PC-3 (cell line): ENCODE measurements at regions not wholly inside any gene's neighbourhood (a gene's known extent, or its start where the extent isn't known, plus 50 kb on each side); places are given as distances from the start of the nearest gene placed in this dataset.

Source experiments
- ATAC-seq: fragments of 200-7000 bp; cut with Tn5 transposase; 2 replicates; pipeline ENCODE4 v1.9.1; 2020; ENCODE audit warnings: mild to moderate bottlenecking, moderate library complexity
- BruUV-seq: library from RNA; stranded (reverse); fragments of 400-500 nt; replicated peaks from 2 replicates; lab custom pipeline; 2021; lab: Mats Ljungman, UMichigan
- CTCF ChIA-PET: fragments of 300-600 bp; sonication (Branson Sonifier 250); formaldehyde crosslinking; loops from one replicate; lab custom pipeline; 2022; ENCODE audit warnings: antibody characterized with exemption; lab: Charles Lee
- POLR2A ChIA-PET: fragments of 300-600 bp; sonication (Branson Sonifier 250); formaldehyde crosslinking; loops from one replicate; lab custom pipeline; 2022; ENCODE audit warnings: antibody characterized with exemption; ENCODE audit not compliant: unreplicated experiment; lab: Charles Lee
- DNase-seq: peaks from one replicate; pipeline ENCODE4 v3.0.0-alpha.2; 2015
- H2AFZ ChIP-seq: fragments of 300-600 bp; sonication (generic); 2 replicates; pipeline ENCODE4 v1.6.0; 2016; ENCODE audit warnings: antibody characterized with exemption, low read length
- H3F3A ChIP-seq: fragments of 300-600 bp; sonication (generic); one replicate; pipeline ENCODE4 v1.6.0; 2017; ENCODE audit warnings: antibody characterized with exemption, low read length, control low read depth, mild to moderate bottlenecking; ENCODE audit not compliant: unreplicated experiment
- H3K27ac ChIP-seq: fragments of 300-600 bp; sonication (generic); 2 replicates; pipeline ENCODE4 v1.5.1; 2016; ENCODE audit warnings: mild to moderate bottlenecking, low read length
- H3K27me3 ChIP-seq: fragments of 300-600 bp; sonication (generic); 2 replicates; pipeline ENCODE4 v1.6.1; 2016; ENCODE audit warnings: low read length, mixed read lengths
- H3K36me3 ChIP-seq: fragments of 300-600 bp; sonication (generic); 2 replicates; pipeline ENCODE4 v1.6.1; 2016; ENCODE audit warnings: low read depth, mixed run types, low read length, mixed read lengths
- H3K4me1 ChIP-seq: fragments of 300-600 bp; sonication (generic); 2 replicates; pipeline ENCODE4 v1.5.1; 2016; ENCODE audit warnings: low read length; ENCODE audit not compliant: insufficient read depth
- H3K4me2 ChIP-seq: fragments of 300-600 bp; sonication (generic); 2 replicates; pipeline ENCODE4 v1.6.0; 2016; ENCODE audit warnings: low read length
- H3K4me3 ChIP-seq: fragments of 300-600 bp; sonication (generic); 2 replicates; pipeline ENCODE4 v1.5.1; 2016; ENCODE audit warnings: mild to moderate bottlenecking, low read length, mixed read lengths
- H3K79me2 ChIP-seq: fragments of 300-600 bp; sonication (generic); 2 replicates; pipeline ENCODE4 v1.6.1; 2017; ENCODE audit warnings: low read length, mixed read lengths
- H3K9ac ChIP-seq: fragments of 300-600 bp; sonication (generic); 2 replicates; pipeline ENCODE4 v1.6.0; 2016; ENCODE audit warnings: mild to moderate bottlenecking, low read length
- H3K9me2 ChIP-seq: fragments of 300-600 bp; sonication (generic); replicated peaks from 2 replicates; pipeline ENCODE4 v1.6.1; 2016; ENCODE audit warnings: mixed run types, low read length, mixed read lengths
- H3K9me3 ChIP-seq: fragments of 300-600 bp; sonication (generic); 2 replicates; pipeline ENCODE4 v1.6.1; 2016; ENCODE audit warnings: low read length, mixed read lengths
- H4K20me1 ChIP-seq: fragments of 300-600 bp; sonication (generic); 2 replicates; pipeline ENCODE4 v1.6.1; 2016; ENCODE audit warnings: low read length, mixed read lengths
- EZH2 ChIP-seq: fragments of 300-600 bp; sonication (generic); IDR thresholded peaks from one replicate; pipeline ENCODE4 v1.6.1; 2017; ENCODE audit warnings: antibody characterized with exemption, mild to moderate bottlenecking, low read length; ENCODE audit not compliant: unreplicated experiment
- EZH2phosphoT487 ChIP-seq: fragments of 300-600 bp; sonication (generic); IDR thresholded peaks from 2 replicates; pipeline ENCODE4 v1.6.1; 2018; ENCODE audit warnings: mild to moderate bottlenecking, antibody characterized with exemption, low read length, borderline replicate concordance
- intact Hi-C: fragments of 100-400 bp; cut with micrococcal nuclease; formaldehyde crosslinking; loops from 2 replicates; pipeline ENCODE4 v1.9.0; 2023
- TF ChIP-seq, protein P1 (sequence below): fragments of 300-600 bp; sonication (generic); conservative IDR thresholded peaks from 2 replicates; pipeline ENCODE4 v1.5.1; 2017; ENCODE audit warnings: antibody characterized with exemption, low read depth, mild to moderate bottlenecking, low read length

GRCh38 chr14:101465795-101466448, 95.4 kb upstream of the DIO3 start:
- Histone ChIP-seq H3K4me3 (no peak overlapping the region), H3F3A (no peaks in the 10 kb centered on the region), H3K9ac (no peak overlapping the region), H2AFZ (no peak overlapping the region), H3K4me2 (no peak overlapping the region), H3K4me1 (peaks cover 10% of the 10 kb centered on the region), H3K79me2 (no peaks in the 10 kb centered on the region), H3K27ac (no peak overlapping the region), H3K9me2 (no peaks in the 10 kb centered on the region), H3K9me3 (no peaks in the 10 kb centered on the region), H3K27me3 (no peaks in the 10 kb centered on the region), H4K20me1 (no peaks in the 10 kb centered on the region), H3K36me3 (peaks cover 20% of the 10 kb centered on the region)
- DNase-seq (no peak), ATAC-seq (no peak)
- CTCF ChIA-PET = no interaction called here
- POLR2A ChIA-PET = no interaction called here
- intact Hi-C loops = no loop called here
- TF ChIP-seq EZH2 (no peak), EZH2phosphoT487 (no peak)
- TF ChIP-seq, protein P1, sequence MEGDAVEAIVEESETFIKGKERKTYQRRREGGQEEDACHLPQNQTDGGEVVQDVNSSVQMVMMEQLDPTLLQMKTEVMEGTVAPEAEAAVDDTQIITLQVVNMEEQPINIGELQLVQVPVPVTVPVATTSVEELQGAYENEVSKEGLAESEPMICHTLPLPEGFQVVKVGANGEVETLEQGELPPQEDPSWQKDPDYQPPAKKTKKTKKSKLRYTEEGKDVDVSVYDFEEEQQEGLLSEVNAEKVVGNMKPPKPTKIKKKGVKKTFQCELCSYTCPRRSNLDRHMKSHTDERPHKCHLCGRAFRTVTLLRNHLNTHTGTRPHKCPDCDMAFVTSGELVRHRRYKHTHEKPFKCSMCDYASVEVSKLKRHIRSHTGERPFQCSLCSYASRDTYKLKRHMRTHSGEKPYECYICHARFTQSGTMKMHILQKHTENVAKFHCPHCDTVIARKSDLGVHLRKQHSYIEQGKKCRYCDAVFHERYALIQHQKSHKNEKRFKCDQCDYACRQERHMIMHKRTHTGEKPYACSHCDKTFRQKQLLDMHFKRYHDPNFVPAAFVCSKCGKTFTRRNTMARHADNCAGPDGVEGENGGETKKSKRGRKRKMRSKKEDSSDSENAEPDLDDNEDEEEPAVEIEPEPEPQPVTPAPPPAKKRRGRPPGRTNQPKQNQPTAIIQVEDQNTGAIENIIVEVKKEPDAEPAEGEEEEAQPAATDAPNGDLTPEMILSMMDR = no peak
- no TSS peak for BruUV-seq

DNA sequence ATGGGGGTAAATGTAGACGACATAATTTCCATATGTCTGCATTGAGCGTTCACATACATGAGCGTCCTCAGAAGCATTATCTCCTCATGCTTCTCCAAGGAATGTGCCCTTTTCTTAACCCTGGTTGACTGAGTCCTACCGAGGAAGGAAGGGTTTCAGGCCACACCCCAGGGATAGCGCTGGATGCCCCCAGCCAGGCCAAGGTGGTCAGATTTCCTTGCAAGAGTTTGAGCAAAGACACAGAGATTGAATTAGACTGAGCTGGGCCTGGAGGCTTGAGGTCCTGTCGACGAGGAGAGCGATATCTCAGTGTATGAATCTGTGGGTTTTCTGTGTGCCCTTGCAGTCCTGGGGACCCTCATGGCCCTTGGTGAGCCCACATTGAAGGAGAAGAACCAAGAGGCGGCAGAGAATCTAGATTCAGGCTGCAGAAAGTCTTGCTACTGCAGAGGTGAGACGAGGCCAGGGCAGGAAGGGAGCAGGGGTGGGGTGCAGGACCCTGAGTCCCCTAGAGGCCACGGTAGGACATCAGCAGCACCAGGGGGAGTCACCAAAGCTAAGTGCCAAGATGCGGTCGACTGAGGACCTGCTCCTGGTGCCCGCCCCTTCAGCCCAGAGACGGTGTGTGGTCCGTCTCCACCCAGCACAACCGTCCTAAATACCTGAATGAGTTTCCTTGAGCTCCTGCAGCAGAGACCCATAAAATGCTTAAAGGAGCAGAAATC, 94.7 kb upstream of the DIO3 start:
- BruUV-seq = no TSS peak
- Histone ChIP-seq H2AFZ (no peak overlapping the region), H3K4me1 (peaks cover 10% of the 10 kb centered on the region), H3K27ac (no peak overlapping the region), H3K36me3 (peaks cover 20% of the 10 kb centered on the region), H3F3A (no peaks in the 10 kb centered on the region), H3K9me2 (no peaks in the 10 kb centered on the region), H3K9me3 (no peaks in the 10 kb centered on the region), H3K79me2 (no peaks in the 10 kb centered on the region), H3K4me2 (no peak overlapping the region), H3K9ac (no peak overlapping the region), H3K4me3 (no peak overlapping the region), H4K20me1 (no peaks in the 10 kb centered on the region), H3K27me3 (no peaks in the 10 kb centered on the region)
- ChIA-PET CTCF (no interaction called here), POLR2A (no interaction called here)
- TF ChIP-seq, protein P1 = no peak
- TF ChIP-seq EZH2 (no peak), EZH2phosphoT487 (no peak)
- intact Hi-C loops = no loop called here
- no peak for DNase-seq
- no peak for ATAC-seq
